K562 (cell line): ENCODE measurements at regions not wholly inside any gene's neighbourhood (a gene's known extent, or its start where the extent isn't known, plus 50 kb on each side); places are given as distances from the start of the nearest gene placed in this dataset.

Source experiments
- ATAC-seq: fragments of 200-7000 bp; cut with Tn5 transposase; 3 replicates; pipeline ENCODE4 v1.9.1; 2020; ENCODE audit warnings: moderate library complexity
- BruUV-seq: library from RNA; stranded (reverse); fragments of 400-500 nt; replicated peaks from 2 replicates; lab custom pipeline; 2021; lab: Mats Ljungman, UMichigan
- CTCF ChIA-PET: fragments of 300-600 bp; formaldehyde crosslinking; extraction: SDS; loops from one replicate; lab custom pipeline; 2021; ENCODE audit warnings: low intra/inter-chr PET ratio; lab: Yijun Ruan, JAX
- POLR2A ChIA-PET: fragments of 300-600, 350-650 bp; sonication (Branson Sonifier 250); formaldehyde crosslinking; extraction: SDS; loops from one replicate; lab custom pipeline; 2021; ENCODE audit warnings: antibody characterized with exemption, inconsistent platforms; lab: Yijun Ruan, JAX
- DNase-seq, 4 experiments: peaks; one replicate each; pipeline versions ENCODE4 v3.0.0 to v3.0.0-alpha.2; 2011 to 2018; ENCODE audit warnings: low spot score in 3 of 4, mixed read lengths in 3 of 4; ENCODE audit errors: extremely low read depth in 1 of 4
- FAIRE-seq: peaks from 2 replicates; lab custom pipeline; 2011; peaks lifted over from hg19 to GRCh38; lab: Jason Lieb, UNC
- H2AFZ ChIP-seq: 2 replicates; pipeline ENCODE4 v1.6.0; 2011; ENCODE audit warnings: low read depth, low read length, control low read depth, inconsistent platforms
- H3K27ac ChIP-seq: fragments of 200-600 bp; 3 replicates; pipeline ENCODE4 v1.8.0; 2011; ENCODE audit warnings: low read depth, mild to moderate bottlenecking, control low read depth, inconsistent platforms, low read length, moderate library complexity, mixed read lengths; ENCODE audit errors: extremely low read depth
- H3K27me3 ChIP-seq, 2 experiments: fragments of 300-600 bp in 1 of 2; 2 replicates in 1 of 2; 3 replicates in 1 of 2; pipeline versions ENCODE4 v1.6.0 to v1.8.0; 2011; ENCODE audit warnings: inconsistent platforms in 2 of 2, low read length in 2 of 2, mild to moderate bottlenecking in 1 of 2, mixed read lengths in 1 of 2, moderate library complexity in 1 of 2; ENCODE audit not compliant: control insufficient read depth in 2 of 2, insufficient read depth in 2 of 2
- H3K36me3 ChIP-seq: fragments of 300-600 bp; 3 replicates; pipeline ENCODE4 v1.8.0; 2011; ENCODE audit warnings: mild to moderate bottlenecking, low read length, inconsistent platforms; ENCODE audit not compliant: control insufficient read depth, insufficient read depth
- H3K4me1 ChIP-seq, 2 experiments: fragments of 200-600 bp in 1 of 2; replicated peaks in 1 of 2; 2 replicates in 1 of 2; 3 replicates in 1 of 2; pipeline versions ENCODE4 v1.5.1 to v1.8.0; 2011; ENCODE audit warnings: inconsistent platforms in 2 of 2, low read length in 2 of 2, mild to moderate bottlenecking in 1 of 2, mixed read lengths in 1 of 2, moderate library complexity in 1 of 2; ENCODE audit not compliant: control insufficient read depth in 2 of 2, insufficient read depth in 2 of 2
- H3K4me2 ChIP-seq: 2 replicates; pipeline ENCODE4 v1.6.1; 2011; ENCODE audit warnings: low read length, control low read depth, inconsistent platforms, mixed read lengths; ENCODE audit not compliant: insufficient read depth
- H3K4me3 ChIP-seq: fragments of 200-600 bp; sonication (generic), shearing (Covaris generic); 2 replicates; pipeline ENCODE4 v1.5.1; 2016; ENCODE audit warnings: control low read depth, inconsistent platforms
- H3K79me2 ChIP-seq: fragments of 200-600 bp; 3 replicates; pipeline ENCODE4 v1.8.0; 2011; ENCODE audit warnings: low read length, inconsistent platforms; ENCODE audit not compliant: control insufficient read depth, insufficient read depth
- H3K9ac ChIP-seq, 2 experiments: 2 replicates each; pipeline versions ENCODE4 v1.6.0 to v1.6.1; 2011; ENCODE audit warnings: low read depth in 2 of 2, low read length in 2 of 2, control low read depth in 1 of 2, inconsistent platforms in 1 of 2, mild to moderate bottlenecking in 1 of 2, mixed read lengths in 1 of 2; ENCODE audit not compliant: insufficient read depth in 1 of 2
- H3K9me1 ChIP-seq: one replicate; pipeline ENCODE4 v1.6.0; 2011; ENCODE audit warnings: inconsistent platforms, mild to moderate bottlenecking, low read length, moderate library complexity; ENCODE audit not compliant: control insufficient read depth, insufficient read depth
- H3K9me3 ChIP-seq: replicated peaks from 2 replicates; pipeline ENCODE4 v1.5.1; 2011; ENCODE audit warnings: low read depth, low read length, inconsistent platforms; ENCODE audit not compliant: control insufficient read depth, insufficient read depth
- H4K20me1 ChIP-seq: replicated peaks from 2 replicates; pipeline ENCODE4 v1.6.1; 2011; ENCODE audit warnings: low read length, inconsistent platforms, mixed read lengths; ENCODE audit not compliant: control insufficient read depth, insufficient read depth
- CREBBP ChIP-seq: IDR thresholded peaks from one replicate; pipeline ENCODE4 v1.6.1; 2012; ENCODE audit warnings: low read depth, mild to moderate bottlenecking, control low read depth, inconsistent platforms, low read length
- NFIC ChIP-seq: fragments of 450-650 bp; IDR thresholded peaks from 2 replicates; pipeline ENCODE4 v1.6.1; 2017; ENCODE audit warnings: mild to moderate bottlenecking, inconsistent platforms
- ZFP36 ChIP-seq: fragments of 150-350 bp; IDR thresholded peaks from 2 replicates; pipeline ENCODE4 v1.6.1; 2018; ENCODE audit warnings: low read length, low read depth; ENCODE audit not compliant: partially characterized antibody
- WGBS: fragments of 100-300 bp; shearing (Covaris generic); methylation state at CpG from one replicate; pipeline ENCODE4 v1.1.6; 2016; ENCODE audit warnings: low coverage, mixed read lengths; ENCODE audit not compliant: insufficient coverage; ENCODE audit errors: missing lambda C conversion rate; 5-methylcytosine and 5-hydroxymethylcytosine counted together
- in situ Hi-C: fragments of 300-500 bp; cut with MboI; formaldehyde crosslinking; loops from 4 replicates; pipeline ENCODE4 v1.15.0; 2018; ENCODE audit warnings: inconsistent platforms, mixed read lengths
- intact Hi-C: fragments of 100-400 bp; cut with micrococcal nuclease; formaldehyde crosslinking; loops from 2 replicates; pipeline ENCODE4 v1.14.2; 2022
- TF ChIP-seq, protein P1 (sequence below): sonication (generic); formaldehyde crosslinking; IDR thresholded peaks from 2 replicates; pipeline ENCODE4 v1.9.0; 2022; ENCODE audit warnings: mild to moderate bottlenecking, missing genetic modification reagents
- TF ChIP-seq, protein P2 (sequence below): fragments of 450-650 bp; IDR thresholded peaks from 2 replicates; pipeline ENCODE4 v1.6.1; 2016; ENCODE audit warnings: low read depth

DNA sequence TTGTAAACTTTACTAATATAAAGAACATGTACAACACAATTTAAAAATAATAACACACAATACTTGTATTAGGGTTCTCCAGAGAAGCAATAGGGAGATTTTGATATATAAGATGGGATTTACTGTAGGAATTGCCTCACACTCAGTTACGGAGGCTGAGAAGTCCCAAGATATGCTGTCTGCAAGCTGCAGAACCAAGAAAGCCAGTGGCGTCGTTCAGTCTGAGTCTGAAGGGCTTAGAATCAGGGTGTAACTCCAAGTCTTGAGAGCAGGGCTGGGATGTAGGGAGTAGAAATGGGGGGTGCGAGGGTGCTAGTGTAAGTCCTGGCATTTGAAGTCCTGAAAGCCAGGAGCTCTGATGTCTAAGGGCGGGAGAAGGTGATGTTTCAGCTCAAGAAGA lies 206.6 kb upstream of the HES1 start:
- TF ChIP-seq, protein P1, sequence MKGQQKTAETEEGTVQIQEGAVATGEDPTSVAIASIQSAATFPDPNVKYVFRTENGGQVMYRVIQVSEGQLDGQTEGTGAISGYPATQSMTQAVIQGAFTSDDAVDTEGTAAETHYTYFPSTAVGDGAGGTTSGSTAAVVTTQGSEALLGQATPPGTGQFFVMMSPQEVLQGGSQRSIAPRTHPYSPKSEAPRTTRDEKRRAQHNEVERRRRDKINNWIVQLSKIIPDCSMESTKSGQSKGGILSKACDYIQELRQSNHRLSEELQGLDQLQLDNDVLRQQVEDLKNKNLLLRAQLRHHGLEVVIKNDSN: no peak
- TF ChIP-seq CREBBP: no peak
- no peak for TF ChIP-seq NFIC
- no peak for TF ChIP-seq ZFP36
- TF ChIP-seq, protein P2, sequence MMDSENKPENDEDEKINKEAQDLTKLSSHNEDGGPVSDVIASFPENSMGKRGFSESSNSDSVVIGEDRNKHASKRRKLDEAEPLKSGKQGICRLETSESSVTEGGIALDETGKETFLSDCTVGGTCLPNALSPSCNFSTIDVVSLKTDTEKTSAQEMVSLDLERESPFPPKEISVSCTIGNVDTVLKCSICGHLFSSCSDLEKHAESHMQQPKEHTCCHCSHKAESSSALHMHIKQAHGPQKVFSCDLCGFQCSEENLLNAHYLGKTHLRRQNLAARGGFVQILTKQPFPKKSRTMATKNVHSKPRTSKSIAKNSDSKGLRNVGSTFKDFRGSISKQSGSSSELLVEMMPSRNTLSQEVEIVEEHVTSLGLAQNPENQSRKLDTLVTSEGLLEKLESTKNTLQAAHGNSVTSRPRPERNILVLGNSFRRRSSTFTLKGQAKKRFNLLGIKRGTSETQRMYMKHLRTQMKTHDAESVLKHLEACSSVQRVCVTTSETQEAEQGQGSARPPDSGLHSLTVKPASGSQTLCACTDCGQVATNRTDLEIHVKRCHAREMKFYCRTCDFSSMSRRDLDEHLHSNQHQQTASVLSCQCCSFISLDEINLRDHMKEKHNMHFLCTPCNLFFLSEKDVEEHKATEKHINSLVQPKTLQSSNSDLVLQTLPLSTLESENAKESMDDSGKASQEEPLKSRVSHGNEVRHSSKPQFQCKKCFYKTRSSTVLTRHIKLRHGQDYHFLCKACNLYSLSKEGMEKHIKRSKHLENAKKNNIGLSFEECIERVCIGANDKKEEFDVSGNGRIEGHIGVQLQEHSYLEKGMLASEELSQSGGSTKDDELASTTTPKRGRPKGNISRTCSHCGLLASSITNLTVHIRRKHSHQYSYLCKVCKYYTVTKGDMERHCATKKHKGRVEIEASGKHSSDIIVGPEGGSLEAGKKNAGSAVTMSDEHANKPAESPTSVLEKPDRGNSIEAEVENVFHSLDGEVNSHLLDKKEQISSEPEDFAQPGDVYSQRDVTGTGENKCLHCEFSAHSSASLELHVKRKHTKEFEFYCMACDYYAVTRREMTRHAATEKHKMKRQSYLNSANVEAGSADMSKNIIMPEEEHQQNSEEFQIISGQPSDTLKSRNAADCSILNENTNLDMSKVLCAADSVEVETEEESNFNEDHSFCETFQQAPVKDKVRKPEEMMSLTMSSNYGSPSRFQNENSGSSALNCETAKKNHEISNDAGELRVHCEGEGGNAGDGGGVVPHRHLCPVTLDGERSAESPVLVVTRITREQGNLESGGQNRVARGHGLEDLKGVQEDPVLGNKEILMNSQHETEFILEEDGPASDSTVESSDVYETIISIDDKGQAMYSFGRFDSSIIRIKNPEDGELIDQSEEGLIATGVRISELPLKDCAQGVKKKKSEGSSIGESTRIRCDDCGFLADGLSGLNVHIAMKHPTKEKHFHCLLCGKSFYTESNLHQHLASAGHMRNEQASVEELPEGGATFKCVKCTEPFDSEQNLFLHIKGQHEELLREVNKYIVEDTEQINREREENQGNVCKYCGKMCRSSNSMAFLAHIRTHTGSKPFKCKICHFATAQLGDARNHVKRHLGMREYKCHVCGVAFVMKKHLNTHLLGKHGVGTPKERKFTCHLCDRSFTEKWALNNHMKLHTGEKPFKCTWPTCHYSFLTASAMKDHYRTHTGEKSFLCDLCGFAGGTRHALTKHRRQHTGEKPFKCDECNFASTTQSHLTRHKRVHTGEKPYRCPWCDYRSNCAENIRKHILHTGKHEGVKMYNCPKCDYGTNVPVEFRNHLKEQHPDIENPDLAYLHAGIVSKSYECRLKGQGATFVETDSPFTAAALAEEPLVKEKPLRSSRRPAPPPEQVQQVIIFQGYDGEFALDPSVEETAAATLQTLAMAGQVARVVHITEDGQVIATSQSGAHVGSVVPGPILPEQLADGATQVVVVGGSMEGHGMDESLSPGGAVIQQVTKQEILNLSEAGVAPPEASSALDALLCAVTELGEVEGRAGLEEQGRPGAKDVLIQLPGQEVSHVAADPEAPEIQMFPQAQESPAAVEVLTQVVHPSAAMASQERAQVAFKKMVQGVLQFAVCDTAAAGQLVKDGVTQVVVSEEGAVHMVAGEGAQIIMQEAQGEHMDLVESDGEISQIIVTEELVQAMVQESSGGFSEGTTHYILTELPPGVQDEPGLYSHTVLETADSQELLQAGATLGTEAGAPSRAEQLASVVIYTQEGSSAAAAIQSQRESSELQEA: peak; percentile 69
- H3K4me2 ChIP-seq: peak overlapping the region; percentile 41; the same call in 1 of the 2 replicates

More for the DNA sequence above, 206.6 kb upstream of the HES1 start:
- no TSS peak for BruUV-seq
- intact Hi-C loops: loop anchor here (1.0 to 5.0 kb wide), 3 partner anchors 9 to 137 kb away; no protein-coding TSS in a partner anchor
- peak overlapping the region; percentile 29 to 59; a peak in 3 of 4 replicates for H3K9ac ChIP-seq
- peak overlapping the region; percentile 73 for H2AFZ ChIP-seq
- ChIA-PET CTCF (interaction anchor here (0.5 kb wide), 1 partner anchor 37 kb away, joined by 3 read pairs; no protein-coding TSS in a partner anchor), POLR2A (interaction anchor here (0.8 to 2.7 kb wide), 7 partner anchors 10 to 148 kb away, joined by 3 to 16 read pairs (median 5); no protein-coding TSS in a partner anchor)
- H4K20me1 ChIP-seq: no peaks in the 10 kb centered on the region
- H3K27ac ChIP-seq: peak overlapping the region; percentile 67
- WGBS: 77% methylated on average over 5 of the region's 5 CpGs
- H3K9me1 ChIP-seq: no peaks in the 10 kb centered on the region
- in situ Hi-C loops: no loop called here
- ATAC-seq (peak; percentile 53), DNase-seq (no peak), FAIRE-seq (no peak)
- H3K4me1 ChIP-seq: peaks cover 16 to 43% of the 10 kb centered on the region in 2 experiments
- H3K27me3 ChIP-seq: no peaks in the 10 kb centered on the region
- no peaks in the 10 kb centered on the region for H3K79me2 ChIP-seq
- no peaks in the 10 kb centered on the region for H3K36me3 ChIP-seq
- H3K9me3 ChIP-seq: peaks cover 5% of the 10 kb centered on the region
- H3K4me3 ChIP-seq: no peak overlapping the region
